IMR-90 (cell line): ENCODE measurements at regions not wholly inside any gene's neighbourhood (a gene's known extent, or its start where the extent isn't known, plus 50 kb on each side); places are given as distances from the start of the nearest gene placed in this dataset.

Experiments
- ATAC-seq: fragments of 200-7000 bp; cut with Tn5 transposase; 2 replicates; pipeline ENCODE4 v1.9.1; 2020; ENCODE audit warnings: low read depth, mild to moderate bottlenecking, moderate library complexity
- BruUV-seq: library from RNA; stranded (reverse); fragments of 400-500 nt; replicated peaks from 2 replicates; lab custom pipeline; 2021; lab: Mats Ljungman, UMichigan
- CTCF ChIA-PET: fragments of 300-600 bp; formaldehyde crosslinking; extraction: SDS; loops from one replicate; lab custom pipeline; 2021; ENCODE audit warnings: antibody characterized with exemption; lab: Yijun Ruan, JAX
- POLR2A ChIA-PET: fragments of 300-600 bp; sonication (Branson Sonifier 250); formaldehyde crosslinking; loops from one replicate; lab custom pipeline; 2022; ENCODE audit warnings: antibody characterized with exemption; ENCODE audit not compliant: unreplicated experiment; lab: Charles Lee
- DNase-seq: peaks from one replicate; pipeline ENCODE4 v3.0.0; 2013
- H2AFZ ChIP-seq: replicated peaks from 2 replicates; pipeline ENCODE3; 2013; ENCODE audit warnings: low read length, mild to moderate bottlenecking; ENCODE audit not compliant: poor library complexity
- H2AK5ac ChIP-seq: 2 replicates; pipeline ENCODE4 v1.6.1; 2013; ENCODE audit warnings: low read depth, low read length, inconsistent platforms
- H2AK9ac ChIP-seq: replicated peaks from 2 replicates; pipeline ENCODE3; 2013; ENCODE audit warnings: mild to moderate bottlenecking, low read depth, low read length, moderate library complexity; ENCODE audit not compliant: poor library complexity
- H2BK120ac ChIP-seq: 2 replicates; pipeline ENCODE4 v1.6.1; 2013; ENCODE audit warnings: low read depth, low read length, inconsistent platforms
- H2BK15ac ChIP-seq: 3 replicates; pipeline ENCODE4 v1.6.1; 2013; ENCODE audit warnings: low read depth, low read length, inconsistent platforms
- H2BK20ac ChIP-seq: 2 replicates; pipeline ENCODE4 v1.6.1; 2013; ENCODE audit warnings: low read depth, mild to moderate bottlenecking, inconsistent platforms, low read length, moderate library complexity
- H2BK5ac ChIP-seq: 2 replicates; pipeline ENCODE4 v1.6.1; 2013; ENCODE audit warnings: mild to moderate bottlenecking, low read depth, low read length, inconsistent platforms; ENCODE audit not compliant: poor library complexity, severe bottlenecking
- H3K14ac ChIP-seq: replicated peaks from 2 replicates; pipeline ENCODE4 v1.6.1; 2013; ENCODE audit warnings: low read depth, low read length, inconsistent platforms
- H3K18ac ChIP-seq: 2 replicates; pipeline ENCODE4 v1.6.1; 2013; ENCODE audit warnings: low read depth, low read length, control low read depth
- H3K23ac ChIP-seq: 2 replicates; pipeline ENCODE4 v1.6.1; 2013; ENCODE audit warnings: low read depth, low read length, inconsistent platforms
- H3K27ac ChIP-seq: 2 replicates; pipeline ENCODE4 v1.5.1; 2013; ENCODE audit warnings: mild to moderate bottlenecking, control low read depth, low read length; ENCODE audit not compliant: insufficient read depth
- H3K27me3 ChIP-seq: 2 replicates; pipeline ENCODE4 v1.6.1; 2013; ENCODE audit warnings: low read length; ENCODE audit not compliant: control insufficient read depth, insufficient read depth
- H3K36me3 ChIP-seq: 2 replicates; pipeline ENCODE4 v1.6.1; 2013; ENCODE audit warnings: low read length, mixed read lengths; ENCODE audit not compliant: control insufficient read depth, insufficient read depth
- H3K4ac ChIP-seq: 2 replicates; pipeline ENCODE4 v1.6.1; 2013; ENCODE audit warnings: low read depth, low read length, inconsistent platforms
- H3K4me1 ChIP-seq: 2 replicates; pipeline ENCODE4 v1.6.1; 2013; ENCODE audit warnings: low read length, mixed read lengths; ENCODE audit not compliant: control insufficient read depth, insufficient read depth
- H3K4me2 ChIP-seq: 2 replicates; pipeline ENCODE4 v1.6.1; 2013; ENCODE audit warnings: low read depth, mild to moderate bottlenecking, control low read depth, low read length, moderate library complexity
- H3K4me3 ChIP-seq: 2 replicates; pipeline ENCODE4 v1.5.1; 2013; ENCODE audit warnings: low read depth, mild to moderate bottlenecking, control low read depth, low read length, moderate library complexity; ENCODE audit not compliant: insufficient read depth
- H3K56ac ChIP-seq: 2 replicates; pipeline ENCODE4 v1.6.1; 2013; ENCODE audit warnings: low read length, inconsistent platforms; ENCODE audit not compliant: insufficient read depth; ENCODE audit errors: extremely low read depth
- H3K79me1 ChIP-seq, 2 experiments: 2 replicates each; pipeline ENCODE4 v1.6.1; 2013; ENCODE audit warnings: low read length in 2 of 2, inconsistent platforms in 1 of 2, low read depth in 1 of 2
- H3K9ac ChIP-seq: 2 replicates; pipeline ENCODE4 v1.6.1; 2013; ENCODE audit warnings: low read depth, low read length, control low read depth
- H3K9me1 ChIP-seq: 2 replicates; pipeline ENCODE4 v1.6.1; 2013; ENCODE audit warnings: low read length, inconsistent platforms; ENCODE audit not compliant: insufficient read depth
- H3K9me3 ChIP-seq: 2 replicates; pipeline ENCODE4 v1.6.1; 2013; ENCODE audit warnings: low read length; ENCODE audit not compliant: control insufficient read depth, insufficient read depth
- H4K20me1 ChIP-seq: 2 replicates; pipeline ENCODE4 v1.6.1; 2013; ENCODE audit warnings: low read length, inconsistent platforms; ENCODE audit not compliant: insufficient read depth
- H4K5ac ChIP-seq: 2 replicates; pipeline ENCODE4 v1.6.1; 2013; ENCODE audit warnings: mild to moderate bottlenecking, low read depth, low read length, control low read depth
- H4K8ac ChIP-seq, 2 experiments: 2 replicates each; pipeline ENCODE4 v1.6.1; 2013; ENCODE audit warnings: low read depth in 2 of 2, low read length in 2 of 2, control low read depth in 1 of 2, inconsistent platforms in 1 of 2
- H4K91ac ChIP-seq: 2 replicates; pipeline ENCODE4 v1.6.1; 2013; ENCODE audit warnings: low read depth, low read length, inconsistent platforms; ENCODE audit not compliant: insufficient read depth
- WGBS, 2 experiments: methylation state at CpG; one replicate each; pipeline versions ENCODE4 v1.1.5 to v1.1.7; 2013; ENCODE audit warnings: missing lambda C conversion rate in 2 of 2; ENCODE audit not compliant: insufficient read length in 1 of 2; ENCODE audit errors: extremely low coverage in 2 of 2; 5-methylcytosine and 5-hydroxymethylcytosine counted together
- dilution Hi-C: fragments of 300-500 bp; cut with HindIII; formaldehyde crosslinking; loops from one replicate; pipeline ENCODE4 v1.14.3; 2018; ENCODE audit warnings: low sequenced_read_pairs; ENCODE audit not compliant: unreplicated experiment
- in situ Hi-C: fragments of 300-500 bp; cut with MboI; formaldehyde crosslinking; loops from 3 replicates; pipeline ENCODE4 v1.14.3; 2019; ENCODE audit warnings: low sequenced_read_pairs, inconsistent platforms, mixed read lengths
- intact Hi-C: fragments of 100-400 bp; cut with micrococcal nuclease; formaldehyde crosslinking; loops from 2 replicates; pipeline ENCODE4 v1.10.0; 2022
- TF ChIP-seq, protein P1 (sequence below): fragments of 150-350 bp; IDR thresholded peaks from 2 replicates; pipeline ENCODE4 v1.6.1; 2017; ENCODE audit warnings: mild to moderate bottlenecking, antibody characterized with exemption, low read length, low read depth

DNA sequence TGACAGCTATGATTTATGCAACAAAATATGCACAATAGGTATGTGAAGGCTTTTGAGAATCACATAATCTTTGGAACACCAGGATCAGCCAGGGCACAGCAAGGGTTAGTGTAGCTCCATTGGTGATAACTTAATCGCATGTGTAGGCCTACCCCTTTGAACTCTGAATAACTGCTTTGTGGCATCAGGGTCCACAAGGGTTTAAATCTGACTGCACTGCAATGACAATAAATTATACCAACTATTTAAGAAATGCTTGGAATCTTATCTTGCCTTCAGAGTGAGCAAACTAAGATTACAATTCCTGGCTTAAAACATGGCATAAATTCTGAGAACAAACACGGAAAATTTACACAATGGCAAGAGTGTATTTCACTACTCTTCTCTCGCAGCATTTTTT, 245.8 kb downstream of the FBXO8 start:
- H4K91ac ChIP-seq: no peak overlapping the region
- ChIA-PET POLR2A (no interaction called here), CTCF (no interaction called here)
- H3K27ac ChIP-seq: no peak overlapping the region
- no peak for ATAC-seq
- no TSS peak for BruUV-seq
- WGBS, 2 experiments: no CpG with 5 or more reads among the region's 3 CpGs
- in situ Hi-C loops (no loop called here), intact Hi-C loops (loop anchor here (1.0 kb wide), 1 partner anchor 589 kb away; no protein-coding TSS in a partner anchor), dilution Hi-C loops (no loop called here)
- H3K9me3 ChIP-seq: no peaks in the 10 kb centered on the region
- no peak overlapping the region for H3K14ac ChIP-seq
- no peak overlapping the region for H2BK120ac ChIP-seq
- no peaks in the 10 kb centered on the region for H4K20me1 ChIP-seq
- no peak overlapping the region for H2AK9ac ChIP-seq
- no peak overlapping the region for H3K18ac ChIP-seq
- no peaks in the 10 kb centered on the region for H3K27me3 ChIP-seq
- no peak overlapping the region for H3K4me3 ChIP-seq
- H3K9me1 ChIP-seq: no peaks in the 10 kb centered on the region
- no peak overlapping the region for H4K5ac ChIP-seq
- H2BK20ac ChIP-seq: no peak overlapping the region
- DNase-seq: no peak
- TF ChIP-seq, protein P1, sequence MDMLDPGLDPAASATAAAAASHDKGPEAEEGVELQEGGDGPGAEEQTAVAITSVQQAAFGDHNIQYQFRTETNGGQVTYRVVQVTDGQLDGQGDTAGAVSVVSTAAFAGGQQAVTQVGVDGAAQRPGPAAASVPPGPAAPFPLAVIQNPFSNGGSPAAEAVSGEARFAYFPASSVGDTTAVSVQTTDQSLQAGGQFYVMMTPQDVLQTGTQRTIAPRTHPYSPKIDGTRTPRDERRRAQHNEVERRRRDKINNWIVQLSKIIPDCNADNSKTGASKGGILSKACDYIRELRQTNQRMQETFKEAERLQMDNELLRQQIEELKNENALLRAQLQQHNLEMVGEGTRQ: no peak
- H3K9ac ChIP-seq: no peak overlapping the region
- H3K4ac ChIP-seq: no peak overlapping the region
- no peak overlapping the region for H3K56ac ChIP-seq
- no peak overlapping the region for H2BK15ac ChIP-seq
- no peak overlapping the region for H3K23ac ChIP-seq
- no peak overlapping the region for H2AFZ ChIP-seq
- H2AK5ac ChIP-seq: no peak overlapping the region
- H3K36me3 ChIP-seq: no peaks in the 10 kb centered on the region
- no peak overlapping the region for H2BK5ac ChIP-seq
- H3K79me1 ChIP-seq: no peaks in the 10 kb centered on the region
- no peak overlapping the region for H3K4me2 ChIP-seq
- no peak overlapping the region for H4K8ac ChIP-seq
- no peaks in the 10 kb centered on the region for H3K4me1 ChIP-seq
